ENCODE measurements at regions not wholly inside any gene's neighbourhood (a gene's known extent, or its start where the extent isn't known, plus 50 kb on each side); places are given as distances from the start of the nearest gene placed in this dataset.

DNA sequence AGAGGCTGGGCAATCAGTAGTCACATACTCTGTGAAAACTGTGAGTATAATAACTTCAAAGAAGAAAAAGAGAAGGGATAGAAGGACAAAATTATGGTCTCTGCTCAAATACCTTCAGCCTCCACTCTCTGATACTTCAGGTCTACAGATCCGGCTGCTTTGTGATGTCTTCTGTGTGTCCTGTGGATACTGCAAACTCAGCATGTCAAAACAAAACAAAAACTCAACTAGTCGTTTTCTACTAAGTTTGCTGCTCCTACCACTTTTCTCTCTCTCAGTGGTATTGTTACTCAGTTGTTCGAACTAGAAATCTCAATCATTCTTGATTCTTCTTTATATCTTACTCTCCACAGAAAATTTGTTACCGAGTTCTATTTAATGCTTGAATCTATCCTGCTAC is 202.4 kb upstream of the ANK2 start:
- no peak for FAIRE-seq
- Histone ChIP-seq H3K4me1 (replicated peaks in 1 of 2; ENCODE audit: control insufficient read depth in 2 of 2, insufficient read depth in 2 of 2, low read length in 2 of 2) (no peaks in the 10 kb centered on the region), H3K9me1 (ENCODE audit: control insufficient read depth, insufficient read depth, low read length) (no peaks in the 10 kb centered on the region), H3K9ac (ENCODE audit: insufficient read depth in 1 of 2, low read depth in 2 of 2, low read length in 2 of 2) (no peak overlapping the region), H3K4me3 (no peak overlapping the region), H3K27me3 (ENCODE audit: control insufficient read depth in 2 of 2, insufficient read depth in 2 of 2, low read length in 2 of 2) (no peaks in the 10 kb centered on the region), H3K36me3 (ENCODE audit: control insufficient read depth, insufficient read depth, low read length) (no peaks in the 10 kb centered on the region), H3K9me3 (replicated peaks; ENCODE audit: control insufficient read depth, insufficient read depth, low read depth, low read length) (no peaks in the 10 kb centered on the region), H3K27ac (ENCODE audit: extremely low read depth, low read depth, low read length) (no peak overlapping the region), H3K79me2 (ENCODE audit: control insufficient read depth, insufficient read depth, low read length) (no peaks in the 10 kb centered on the region), H3K4me2 (ENCODE audit: insufficient read depth, low read length) (no peak overlapping the region), H4K20me1 (replicated peaks; ENCODE audit: control insufficient read depth, insufficient read depth, low read length) (no peaks in the 10 kb centered on the region), H2AFZ (ENCODE audit: low read depth, low read length) (no peak overlapping the region)
- TF ChIP-seq ZNF316 (IDR thresholded peaks at IDR 0.05) (peak; percentile 19; the same call in 1 of the 2 replicates), ZNF12 (CRISPR knock-in tag; IDR thresholded peaks at IDR 0.05) (no peak)
- intact Hi-C loops (cut with micrococcal nuclease), result no loop called here
- no TSS peak for BruUV-seq (replicated peaks)
- in situ Hi-C loops (cut with MboI), result no loop called here
- CTCF ChIA-PET (ENCODE audit: low intra/inter-chr PET ratio), result no interaction called here
- 2% methylated on average over 4 of the region's 4 CpGs for WGBS (ENCODE audit: insufficient coverage, low coverage, missing lambda C conversion rate)
- ATAC-seq, result no peak
- DNase-seq (ENCODE audit: extremely low read depth in 1 of 4, low spot score in 3 of 4), result no peak
- POLR2A ChIA-PET, result no interaction called here

DNA sequence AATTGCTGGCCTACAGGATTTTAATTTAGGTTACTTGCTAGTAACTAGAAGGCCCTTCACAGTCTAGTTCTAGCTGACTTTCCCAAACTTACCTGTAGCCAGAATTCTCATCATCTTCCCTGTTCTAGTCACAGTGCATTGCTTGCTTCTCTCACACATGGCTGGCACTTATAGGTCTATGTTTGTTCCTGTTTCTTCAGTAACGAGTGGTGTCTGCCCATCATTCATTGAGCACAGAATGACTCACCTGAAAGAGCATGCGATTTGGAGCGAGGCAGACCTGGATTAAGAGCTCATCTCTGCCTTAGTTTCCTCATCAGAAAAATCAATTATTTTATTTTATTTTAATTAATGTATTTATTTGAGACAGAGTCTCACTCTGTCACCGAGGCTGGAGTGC is 201.7 kb upstream of the ANK2 start:
- FAIRE-seq (no peak), ATAC-seq (no peak), DNase-seq (ENCODE audit: extremely low read depth in 1 of 4, low spot score in 3 of 4) (no peak)
- Histone ChIP-seq H2AFZ (ENCODE audit: low read depth, low read length) (no peak overlapping the region), H3K9me3 (replicated peaks; ENCODE audit: control insufficient read depth, insufficient read depth, low read depth, low read length) (no peaks in the 10 kb centered on the region), H3K9ac (ENCODE audit: insufficient read depth in 1 of 2, low read depth in 2 of 2, low read length in 2 of 2) (no peak overlapping the region), H4K20me1 (replicated peaks; ENCODE audit: control insufficient read depth, insufficient read depth, low read length) (no peaks in the 10 kb centered on the region), H3K4me1 (replicated peaks in 1 of 2; ENCODE audit: control insufficient read depth in 2 of 2, insufficient read depth in 2 of 2, low read length in 2 of 2) (no peaks in the 10 kb centered on the region), H3K27ac (ENCODE audit: extremely low read depth, low read depth, low read length) (no peak overlapping the region), H3K4me2 (ENCODE audit: insufficient read depth, low read length) (no peak overlapping the region), H3K79me2 (ENCODE audit: control insufficient read depth, insufficient read depth, low read length) (no peaks in the 10 kb centered on the region), H3K27me3 (ENCODE audit: control insufficient read depth in 2 of 2, insufficient read depth in 2 of 2, low read length in 2 of 2) (no peaks in the 10 kb centered on the region), H3K9me1 (ENCODE audit: control insufficient read depth, insufficient read depth, low read length) (no peaks in the 10 kb centered on the region), H3K36me3 (ENCODE audit: control insufficient read depth, insufficient read depth, low read length) (no peaks in the 10 kb centered on the region), H3K4me3 (no peak overlapping the region)
- POLR2A ChIA-PET, result no interaction called here
- BruUV-seq (replicated peaks), result no TSS peak
- TF ChIP-seq, protein P1, sequence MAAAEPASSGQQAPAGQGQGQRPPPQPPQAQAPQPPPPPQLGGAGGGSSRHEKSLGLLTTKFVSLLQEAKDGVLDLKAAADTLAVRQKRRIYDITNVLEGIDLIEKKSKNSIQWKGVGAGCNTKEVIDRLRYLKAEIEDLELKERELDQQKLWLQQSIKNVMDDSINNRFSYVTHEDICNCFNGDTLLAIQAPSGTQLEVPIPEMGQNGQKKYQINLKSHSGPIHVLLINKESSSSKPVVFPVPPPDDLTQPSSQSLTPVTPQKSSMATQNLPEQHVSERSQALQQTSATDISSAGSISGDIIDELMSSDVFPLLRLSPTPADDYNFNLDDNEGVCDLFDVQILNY (CRISPR knock-in tag; IDR thresholded peaks at IDR 0.05), result no peak
- TF ChIP-seq CREBBP (IDR thresholded peaks at IDR 0.05; ENCODE audit: low read depth, low read length), result no peak
- in situ Hi-C loops (cut with MboI) (no loop called here), intact Hi-C loops (cut with micrococcal nuclease) (no loop called here)
- CTCF ChIA-PET (ENCODE audit: low intra/inter-chr PET ratio), result no interaction called here
- 3% methylated on average over 4 of the region's 4 CpGs for WGBS (ENCODE audit: insufficient coverage, low coverage, missing lambda C conversion rate)
